HEK293 (cell line): ENCODE measurements at regions not wholly inside any gene's neighbourhood (a gene's known extent, or its start where the extent isn't known, plus 50 kb on each side); places are given as distances from the start of the nearest gene placed in this dataset.

ENCODE experiments used
- CTCF ChIA-PET: fragments of 350-600 bp; formaldehyde crosslinking; extraction: SDS; loops from one replicate; lab custom pipeline; 2021; ENCODE audit warnings: antibody characterized with exemption; lab: Yijun Ruan, JAX
- POLR2A ChIA-PET: fragments of 300-600 bp; formaldehyde crosslinking; extraction: SDS; loops from one replicate; lab custom pipeline; 2020; ENCODE audit warnings: antibody characterized with exemption, inconsistent platforms; lab: Yijun Ruan, JAX
- H3K27ac ChIP-seq: fragments of 200-500 bp; sonication (Bioruptor generic); 2 replicates; pipeline ENCODE4 v1.5.1; 2014; ENCODE audit warnings: low read depth, low read length, control low read depth, inconsistent platforms; ENCODE audit errors: extremely low read depth
- H3K36me3 ChIP-seq, 2 experiments: fragments of 200-500 bp in 1 of 2; sonication (Bioruptor generic) in 1 of 2; 1 replicate in 1 of 2; 2 replicates in 1 of 2; pipeline ENCODE4 v1.5.1; 2014 to 2017; ENCODE audit warnings: inconsistent platforms in 2 of 2, low read length in 2 of 2; ENCODE audit not compliant: control insufficient read depth in 2 of 2, insufficient read depth in 1 of 2
- H3K4me1 ChIP-seq: fragments of 200-500 bp; sonication (Bioruptor generic); 2 replicates; pipeline ENCODE4 v1.5.1; 2014; ENCODE audit warnings: mild to moderate bottlenecking, low read length, inconsistent platforms; ENCODE audit not compliant: control insufficient read depth, insufficient read depth
- H3K4me3 ChIP-seq: 2 replicates; pipeline ENCODE4 v1.5.1; 2011; ENCODE audit warnings: low read depth, mild to moderate bottlenecking, control low read depth, low read length, moderate library complexity
- H3K9me3 ChIP-seq: fragments of 200-500 bp; sonication (Bioruptor generic); 2 replicates; pipeline ENCODE4 v1.5.1; 2014; ENCODE audit warnings: low read depth, low read length, inconsistent platforms; ENCODE audit not compliant: control insufficient read depth, insufficient read depth
- GLIS2 ChIP-seq: fragments of 450-650 bp; formaldehyde crosslinking; IDR thresholded peaks from 2 replicates; pipeline ENCODE4 v1.5.1; 2016; ENCODE audit warnings: missing biosample characterization, missing genetic modification characterization
- OSR2 ChIP-seq: fragments of 450-650 bp; formaldehyde crosslinking; IDR thresholded peaks from 2 replicates; pipeline ENCODE4 v1.5.1; 2016; ENCODE audit warnings: missing biosample characterization, missing genetic modification characterization
- PRDM2 ChIP-seq: fragments of 450-650 bp; formaldehyde crosslinking; IDR thresholded peaks from 2 replicates; pipeline ENCODE4 v1.5.1; 2016; ENCODE audit warnings: missing biosample characterization, missing genetic modification characterization, borderline replicate concordance
- PRDM6 ChIP-seq: fragments of 450-650 bp; formaldehyde crosslinking; IDR thresholded peaks from 2 replicates; pipeline ENCODE4 v1.5.1; 2017; ENCODE audit warnings: missing biosample characterization, missing genetic modification characterization
- ZFHX2 ChIP-seq: fragments of 450-650 bp; formaldehyde crosslinking; conservative IDR thresholded peaks from 2 replicates; pipeline ENCODE4 v1.5.1; 2016; ENCODE audit warnings: missing biosample characterization, missing genetic modification characterization
- ZIC2 ChIP-seq: fragments of 450-650 bp; formaldehyde crosslinking; IDR thresholded peaks from 2 replicates; pipeline ENCODE4 v1.5.1; 2016; ENCODE audit warnings: missing biosample characterization, missing genetic modification characterization
- ZNF146 ChIP-seq: fragments of 450-650 bp; formaldehyde crosslinking; IDR thresholded peaks from 2 replicates; pipeline ENCODE4 v1.5.1; 2016; ENCODE audit warnings: missing biosample characterization, missing genetic modification characterization
- ZNF169 ChIP-seq: fragments of 450-650 bp; formaldehyde crosslinking; IDR thresholded peaks from 2 replicates; pipeline ENCODE4 v1.5.1; 2016; ENCODE audit warnings: missing biosample characterization, missing genetic modification characterization
- ZNF175 ChIP-seq: fragments of 450-650 bp; formaldehyde crosslinking; IDR thresholded peaks from 2 replicates; pipeline ENCODE4 v1.5.1; 2016; ENCODE audit warnings: missing biosample characterization, missing genetic modification characterization
- ZNF2 ChIP-seq: fragments of 450-650 bp; formaldehyde crosslinking; IDR thresholded peaks from 2 replicates; pipeline ENCODE4 v1.5.1; 2016; ENCODE audit warnings: missing biosample characterization, missing genetic modification characterization
- ZNF354C ChIP-seq: fragments of 450-650 bp; formaldehyde crosslinking; IDR thresholded peaks from 2 replicates; pipeline ENCODE4 v1.5.1; 2016; ENCODE audit warnings: missing biosample characterization, missing genetic modification characterization, low read depth, borderline replicate concordance
- ZNF426 ChIP-seq: fragments of 450-650 bp; formaldehyde crosslinking; IDR thresholded peaks from 2 replicates; pipeline ENCODE4 v1.5.1; 2017; ENCODE audit warnings: missing biosample characterization, missing genetic modification characterization, mild to moderate bottlenecking, inconsistent platforms, moderate library complexity
- ZNF692 ChIP-seq: fragments of 450-650 bp; formaldehyde crosslinking; IDR thresholded peaks from 2 replicates; pipeline ENCODE4 v1.5.1; 2016; ENCODE audit warnings: missing biosample characterization, missing genetic modification characterization
- ZNF776 ChIP-seq: fragments of 450-650 bp; formaldehyde crosslinking; IDR thresholded peaks from 2 replicates; pipeline ENCODE4 v1.5.0; 2017; ENCODE audit warnings: missing biosample characterization, missing genetic modification characterization, borderline replicate concordance
- ZNF777 ChIP-seq: fragments of 450-650 bp; formaldehyde crosslinking; IDR thresholded peaks from 2 replicates; pipeline ENCODE4 v1.5.1; 2017; ENCODE audit warnings: missing biosample characterization, missing genetic modification characterization, borderline replicate concordance
- TF ChIP-seq, protein P1 (sequence below): fragments of 450-650 bp; formaldehyde crosslinking; IDR thresholded peaks from 2 replicates; pipeline ENCODE4 v1.5.1; 2016; ENCODE audit warnings: missing biosample characterization, missing genetic modification characterization
- TF ChIP-seq, protein P2 (sequence below): fragments of 450-650 bp; formaldehyde crosslinking; IDR thresholded peaks from 2 replicates; pipeline ENCODE4 v1.5.1; 2017; ENCODE audit warnings: missing biosample characterization, missing genetic modification characterization

DNA sequence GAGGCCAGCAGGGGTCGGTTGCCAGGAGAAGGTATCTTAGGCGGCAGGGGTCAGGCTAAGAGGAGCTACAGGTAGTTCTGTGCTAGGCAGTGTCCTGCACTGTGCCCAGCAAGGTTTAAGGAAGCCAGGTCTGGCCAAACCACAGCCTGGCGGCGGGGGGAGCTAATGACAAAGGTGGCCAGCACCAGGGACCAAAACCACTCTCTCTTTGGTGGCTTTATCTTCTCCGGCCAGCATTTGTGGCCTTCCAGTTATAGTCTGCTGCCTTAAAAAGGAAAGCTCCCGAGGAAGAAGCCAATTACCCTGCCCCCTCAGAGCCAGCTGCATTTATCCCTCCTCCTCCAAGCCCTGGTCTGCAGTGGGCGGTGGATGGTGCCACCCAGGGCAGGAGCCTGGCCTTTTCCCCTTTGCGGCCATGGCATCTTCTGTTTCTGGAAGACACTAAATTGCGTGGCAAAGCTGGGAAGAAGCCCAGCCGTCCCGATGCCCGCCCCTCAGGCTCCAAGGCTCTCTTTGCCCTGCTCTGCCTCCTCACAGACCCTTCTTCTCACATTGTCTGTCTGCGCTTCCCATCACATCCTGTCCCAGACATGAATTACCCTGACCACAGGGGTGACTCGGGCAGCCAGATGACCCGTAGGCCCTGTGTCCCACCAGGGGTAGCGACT is 94.6 kb downstream of the EN1 start:
- TF ChIP-seq ZNF692 (tag by site-specific recombination) = no peak
- TF ChIP-seq ZNF2 (tag by site-specific recombination) = no peak
- TF ChIP-seq OSR2 (tag by site-specific recombination) = no peak
- TF ChIP-seq ZNF175 (tag by site-specific recombination) = no peak
- no peak for TF ChIP-seq ZFHX2
- no peak for TF ChIP-seq ZIC2 (tag by site-specific recombination)
- TF ChIP-seq, protein P1, sequence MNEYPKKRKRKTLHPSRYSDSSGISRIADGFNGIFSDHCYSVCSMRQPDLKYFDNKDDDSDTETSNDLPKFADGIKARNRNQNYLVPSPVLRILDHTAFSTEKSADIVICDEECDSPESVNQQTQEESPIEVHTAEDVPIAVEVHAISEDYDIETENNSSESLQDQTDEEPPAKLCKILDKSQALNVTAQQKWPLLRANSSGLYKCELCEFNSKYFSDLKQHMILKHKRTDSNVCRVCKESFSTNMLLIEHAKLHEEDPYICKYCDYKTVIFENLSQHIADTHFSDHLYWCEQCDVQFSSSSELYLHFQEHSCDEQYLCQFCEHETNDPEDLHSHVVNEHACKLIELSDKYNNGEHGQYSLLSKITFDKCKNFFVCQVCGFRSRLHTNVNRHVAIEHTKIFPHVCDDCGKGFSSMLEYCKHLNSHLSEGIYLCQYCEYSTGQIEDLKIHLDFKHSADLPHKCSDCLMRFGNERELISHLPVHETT = no peak
- no peak for TF ChIP-seq PRDM6 (tag by site-specific recombination)
- TF ChIP-seq ZNF354C (tag by site-specific recombination) = no peak
- no peak for TF ChIP-seq PRDM2
- TF ChIP-seq ZNF169 (tag by site-specific recombination) = no peak
- no peak for TF ChIP-seq ZNF777
- TF ChIP-seq, protein P2, sequence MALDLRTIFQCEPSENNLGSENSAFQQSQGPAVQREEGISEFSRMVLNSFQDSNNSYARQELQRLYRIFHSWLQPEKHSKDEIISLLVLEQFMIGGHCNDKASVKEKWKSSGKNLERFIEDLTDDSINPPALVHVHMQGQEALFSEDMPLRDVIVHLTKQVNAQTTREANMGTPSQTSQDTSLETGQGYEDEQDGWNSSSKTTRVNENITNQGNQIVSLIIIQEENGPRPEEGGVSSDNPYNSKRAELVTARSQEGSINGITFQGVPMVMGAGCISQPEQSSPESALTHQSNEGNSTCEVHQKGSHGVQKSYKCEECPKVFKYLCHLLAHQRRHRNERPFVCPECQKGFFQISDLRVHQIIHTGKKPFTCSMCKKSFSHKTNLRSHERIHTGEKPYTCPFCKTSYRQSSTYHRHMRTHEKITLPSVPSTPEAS (tag by site-specific recombination) = no peak
- no peak for TF ChIP-seq ZNF776 (tag by site-specific recombination)
- TF ChIP-seq ZNF146 = no peak
- no peak for TF ChIP-seq ZNF426 (tag by site-specific recombination)
- no peak for TF ChIP-seq GLIS2
- POLR2A ChIA-PET = no interaction called here
- Histone ChIP-seq H3K27ac (no peak overlapping the region), H3K4me1 (no peaks in the 10 kb centered on the region), H3K36me3 (no peaks in the 10 kb centered on the region), H3K9me3 (no peaks in the 10 kb centered on the region), H3K4me3 (no peak overlapping the region)
- CTCF ChIA-PET = interaction anchor here (0.6 kb wide), 2 partner anchors 15 to 551 kb away, joined by 3 read pairs; no protein-coding TSS in a partner anchor
